K562 (cell line): ENCODE measurements at regions not wholly inside any gene's neighbourhood (a gene's known extent, or its start where the extent isn't known, plus 50 kb on each side); places are given as distances from the start of the nearest gene placed in this dataset.

Experiments used
- HNRNPUL1 ChIP-seq: fragments of 200-400 bp; formaldehyde crosslinking; IDR thresholded peaks from 2 replicates; pipeline ENCODE4 v1.6.1; 2017; ENCODE audit warnings: low read length
- POLR2A ChIP-seq: fragments of 450-650 bp; conservative IDR thresholded peaks from 2 replicates; pipeline ENCODE4 v1.6.1; 2016
- XRCC4 ChIP-seq: IDR thresholded peaks from one replicate; pipeline ENCODE4 v1.6.1; 2011; ENCODE audit not compliant: insufficient read depth, insufficient read length; ENCODE audit errors: extremely low read depth
- ZNF561 ChIP-seq: fragments of 450-650 bp; formaldehyde crosslinking; conservative IDR thresholded peaks from 2 replicates; pipeline ENCODE4 v1.4.0; 2020; ENCODE audit warnings: mild to moderate bottlenecking, moderate library complexity
- ZNF583 ChIP-seq: fragments of 250-450 bp; sonication (Bioruptor Pico); IDR thresholded peaks from 2 replicates; pipeline ENCODE4 v1.4.0; 2020

DNA sequence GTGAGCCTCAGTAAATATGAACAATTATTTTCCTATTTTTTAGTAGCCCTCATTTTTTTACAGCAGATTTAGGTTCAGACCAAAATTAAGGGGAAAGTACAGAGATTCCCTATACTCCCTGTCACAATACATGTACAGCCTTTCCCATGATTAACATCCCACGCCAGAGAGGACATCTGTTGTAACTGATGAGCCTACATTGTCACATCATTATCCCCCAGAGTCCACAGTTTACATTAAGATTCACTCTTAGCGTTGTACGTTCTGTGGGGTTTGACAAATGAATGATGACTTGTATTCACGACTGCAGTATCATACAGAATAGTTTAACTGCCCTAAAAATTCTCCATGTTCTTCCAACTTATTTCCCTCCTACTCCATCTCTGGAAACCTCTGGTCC, 262.3 kb upstream of the MSX2 start:
- TF ChIP-seq HNRNPUL1 (no peak), XRCC4 (no peak), POLR2A (no peak), ZNF583 (no peak), ZNF561 (CRISPR knock-in tag) (no peak)
